ENCODE measurements at regions not wholly inside any gene's neighbourhood (a gene's known extent, or its start where the extent isn't known, plus 50 kb on each side); places are given as distances from the start of the nearest gene placed in this dataset.
"Not testable (repeated sequence)": the region's sequence is repeated elsewhere in the genome, so short reads cannot be mapped to it uniquely, and the experiment has no call there.

GRCh38 chr11:110358336-110358735, 61.9 kb upstream of the RDX start:
- DNase-seq (ENCODE audit: low spot score): no peak
- H3K27me3 Mint-ChIP-seq (ENCODE audit: unreplicated experiment): peaks cover 1% of the 10 kb centered on the region
- H3K4me1 Mint-ChIP-seq (ENCODE audit: unreplicated experiment): peaks cover 20% of the 10 kb centered on the region
- no peaks in the 10 kb centered on the region for H3K9me3 Mint-ChIP-seq (ENCODE audit: unreplicated experiment)
- no peak overlapping the region for H3K27ac Mint-ChIP-seq (ENCODE audit: unreplicated experiment)
- no peak overlapping the region for H3K4me3 Mint-ChIP-seq (ENCODE audit: unreplicated experiment)
- TF ChIP-seq CTCF (IDR thresholded peaks at IDR 0.05; ENCODE audit: unreplicated experiment): no peak
- H3K36me3 Mint-ChIP-seq (ENCODE audit: low read depth, unreplicated experiment): no peaks in the 10 kb centered on the region

- not testable (repeated sequence) for DNase-seq (ENCODE audit: low spot score); H3K27ac Mint-ChIP-seq (ENCODE audit: unreplicated experiment); H3K27me3 Mint-ChIP-seq (ENCODE audit: unreplicated experiment); H3K36me3 Mint-ChIP-seq (ENCODE audit: low read depth, unreplicated experiment); H3K4me3 Mint-ChIP-seq (ENCODE audit: unreplicated experiment); H3K9me3 Mint-ChIP-seq (ENCODE audit: unreplicated experiment)
- peaks cover 17% of the 10 kb centered on the region for H3K4me1 Mint-ChIP-seq (ENCODE audit: unreplicated experiment)
These were observed 64.5 kb upstream of the RDX start for GRCh38 chr11:110360781-110361408.

- peak; percentile 54 for DNase-seq (ENCODE audit: low spot score)
- no peak for TF ChIP-seq CTCF (IDR thresholded peaks at IDR 0.05; ENCODE audit: unreplicated experiment)
- Mint-ChIP-seq H3K4me3 (ENCODE audit: unreplicated experiment) (peak overlapping the region; percentile 71), H3K27ac (ENCODE audit: unreplicated experiment) (peak overlapping the region; percentile 99), H3K27me3 (ENCODE audit: unreplicated experiment) (peaks cover 6% of the 10 kb centered on the region), H3K4me1 (ENCODE audit: unreplicated experiment) (peaks cover 17% of the 10 kb centered on the region), H3K36me3 (ENCODE audit: low read depth, unreplicated experiment) (no peaks in the 10 kb centered on the region), H3K9me3 (ENCODE audit: unreplicated experiment) (no peaks in the 10 kb centered on the region)
These were observed 66.6 kb upstream of the RDX start for GRCh38 chr11:110362971-110363509.

- H3K9me3 Mint-ChIP-seq (ENCODE audit: unreplicated experiment): no peaks in the 10 kb centered on the region
- peaks cover 17% of the 10 kb centered on the region for H3K4me1 Mint-ChIP-seq (ENCODE audit: unreplicated experiment)
- no peaks in the 10 kb centered on the region for H3K36me3 Mint-ChIP-seq (ENCODE audit: low read depth, unreplicated experiment)
- H3K4me3 Mint-ChIP-seq (ENCODE audit: unreplicated experiment): no peak overlapping the region
- H3K27ac Mint-ChIP-seq (ENCODE audit: unreplicated experiment): no peak overlapping the region
- H3K27me3 Mint-ChIP-seq (ENCODE audit: unreplicated experiment): peaks cover 6% of the 10 kb centered on the region
- DNase-seq (ENCODE audit: low spot score): no peak
- TF ChIP-seq CTCF (IDR thresholded peaks at IDR 0.05; ENCODE audit: unreplicated experiment): no peak
These were observed 63.5 kb upstream of the FDX1 start for GRCh38 chr11:110366291-110366690.

- H3K4me1 Mint-ChIP-seq (ENCODE audit: unreplicated experiment): peaks cover 14% of the 10 kb centered on the region
- no peak overlapping the region for H3K27ac Mint-ChIP-seq (ENCODE audit: unreplicated experiment)
- DNase-seq (ENCODE audit: low spot score): no peak
- no peak for TF ChIP-seq CTCF (IDR thresholded peaks at IDR 0.05; ENCODE audit: unreplicated experiment)
- H3K4me3 Mint-ChIP-seq (ENCODE audit: unreplicated experiment): no peak overlapping the region
- peaks cover 5% of the 10 kb centered on the region for H3K36me3 Mint-ChIP-seq (ENCODE audit: low read depth, unreplicated experiment)
- H3K27me3 Mint-ChIP-seq (ENCODE audit: unreplicated experiment): peaks cover 6% of the 10 kb centered on the region
- no peaks in the 10 kb centered on the region for H3K9me3 Mint-ChIP-seq (ENCODE audit: unreplicated experiment)
These were observed 62.2 kb upstream of the FDX1 start for GRCh38 chr11:110367571-110367970.

Data from endothelial cell (in vitro differentiated cells).